ENCODE measurements at regions not wholly inside any gene's neighbourhood (a gene's known extent, or its start where the extent isn't known, plus 50 kb on each side); places are given as distances from the start of the nearest gene placed in this dataset.

DNA sequence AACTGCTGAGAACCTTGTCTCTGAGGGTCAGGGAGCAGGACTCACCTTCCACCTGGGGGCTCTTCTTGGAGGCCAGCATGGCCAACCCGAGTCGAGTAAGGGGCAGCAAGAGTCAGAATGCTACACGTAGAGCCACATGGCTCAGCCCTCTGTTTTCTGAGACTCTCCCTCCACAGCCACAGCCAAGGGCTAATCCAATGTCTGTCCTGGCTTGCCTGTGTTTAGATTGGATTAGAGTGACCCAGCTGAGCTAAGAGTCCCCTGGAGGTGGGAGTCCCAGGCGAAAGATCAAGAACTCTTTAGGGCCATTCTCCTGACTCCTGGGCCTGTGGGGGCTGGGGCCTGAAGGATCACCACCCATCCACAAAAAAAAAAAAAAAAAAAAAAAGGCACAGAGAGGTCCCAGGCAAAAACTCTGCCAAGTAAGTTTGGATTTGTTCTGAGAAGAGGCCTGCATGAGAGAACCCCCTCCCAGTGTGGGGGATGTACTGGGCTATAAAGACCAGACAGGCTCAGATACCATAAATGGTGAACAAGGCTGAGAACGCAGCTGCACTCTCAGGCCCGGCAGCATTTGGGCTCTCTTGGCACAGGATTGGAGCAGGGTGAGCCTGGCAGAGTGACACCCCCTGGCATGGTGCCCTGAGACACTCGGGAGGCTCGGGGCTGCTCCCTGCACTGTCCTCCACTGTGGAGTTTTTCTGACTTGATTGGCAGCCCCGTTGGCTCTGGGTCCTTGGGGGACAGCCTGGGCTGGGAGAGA is 88.0 kb upstream of the OSBPL11 start:
- TF ChIP-seq, protein P1, sequence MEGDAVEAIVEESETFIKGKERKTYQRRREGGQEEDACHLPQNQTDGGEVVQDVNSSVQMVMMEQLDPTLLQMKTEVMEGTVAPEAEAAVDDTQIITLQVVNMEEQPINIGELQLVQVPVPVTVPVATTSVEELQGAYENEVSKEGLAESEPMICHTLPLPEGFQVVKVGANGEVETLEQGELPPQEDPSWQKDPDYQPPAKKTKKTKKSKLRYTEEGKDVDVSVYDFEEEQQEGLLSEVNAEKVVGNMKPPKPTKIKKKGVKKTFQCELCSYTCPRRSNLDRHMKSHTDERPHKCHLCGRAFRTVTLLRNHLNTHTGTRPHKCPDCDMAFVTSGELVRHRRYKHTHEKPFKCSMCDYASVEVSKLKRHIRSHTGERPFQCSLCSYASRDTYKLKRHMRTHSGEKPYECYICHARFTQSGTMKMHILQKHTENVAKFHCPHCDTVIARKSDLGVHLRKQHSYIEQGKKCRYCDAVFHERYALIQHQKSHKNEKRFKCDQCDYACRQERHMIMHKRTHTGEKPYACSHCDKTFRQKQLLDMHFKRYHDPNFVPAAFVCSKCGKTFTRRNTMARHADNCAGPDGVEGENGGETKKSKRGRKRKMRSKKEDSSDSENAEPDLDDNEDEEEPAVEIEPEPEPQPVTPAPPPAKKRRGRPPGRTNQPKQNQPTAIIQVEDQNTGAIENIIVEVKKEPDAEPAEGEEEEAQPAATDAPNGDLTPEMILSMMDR (IDR thresholded peaks at IDR 0.05): no peak
- peak in 3 of 4 donors; percentile 13 to 42 (median 37) for TF ChIP-seq POLR2AphosphoS5 (IDR thresholded peaks at IDR 0.05)
